Omental fat pad (tissue), 3 donors: ENCODE measurements at regions not wholly inside any gene's neighbourhood (a gene's known extent, or its start where the extent isn't known, plus 50 kb on each side); places are given as distances from the start of the nearest gene placed in this dataset.

Source experiments
- ATAC-seq: fragments of 150-250 bp; one replicate; pipeline ENCODE4 v1.9.1; 2016; ENCODE audit warnings: mild to moderate bottlenecking, moderate library complexity; ENCODE audit not compliant: low FRiP score
- DNase-seq: peaks from one replicate; pipeline ENCODE4 v3.0.0-alpha.2; 2019; ENCODE audit warnings: low spot score
- CTCF ChIP-seq, 3 donors: fragments of 450-650 bp; IDR thresholded peaks; one replicate each; pipeline ENCODE4 v1.5.1; 2016 to 2017; ENCODE audit warnings: antibody characterized with exemption in 3 of 3, mild to moderate bottlenecking in 3 of 3, moderate library complexity in 2 of 3

GRCh38 chr20:57881466-57882385 lies 171.9 kb upstream of the PMEPA1 start:
- DNase-seq, result no peak

GRCh38 chr20:57880571-57880892 lies 170.7 kb upstream of the PMEPA1 start:
- DNase-seq (no peak), ATAC-seq (no peak)
- TF ChIP-seq CTCF (IDR thresholded peaks at IDR 0.05), result no peak

More at GRCh38 chr20:57881466-57882385, 171.9 kb upstream of the PMEPA1 start:
- ATAC-seq, result no peak
- TF ChIP-seq CTCF (IDR thresholded peaks at IDR 0.05), result no peak

GRCh38 chr20:57879779-57880570 lies 170.2 kb upstream of the PMEPA1 start:
- ATAC-seq, result no peak
- DNase-seq, result no peak
- TF ChIP-seq CTCF (IDR thresholded peaks at IDR 0.05), result no peak

- TF ChIP-seq CTCF (IDR thresholded peaks at IDR 0.05), result no peak
- DNase-seq (no peak), ATAC-seq (no peak)
Observed at GRCh38 chr20:57879437-57879778, 169.6 kb upstream of the PMEPA1 start.

- DNase-seq (no peak), ATAC-seq (no peak)
- TF ChIP-seq CTCF (IDR thresholded peaks at IDR 0.05), result no peak
Observed at GRCh38 chr20:57878786-57879424, 169.1 kb upstream of the PMEPA1 start.

- no peak for ATAC-seq
- no peak for TF ChIP-seq CTCF (IDR thresholded peaks at IDR 0.05)
- DNase-seq, result no peak
Observed at GRCh38 chr20:57877995-57878394, 168.2 kb upstream of the PMEPA1 start.
